Kasumi-1 (cell line): ENCODE measurements at regions not wholly inside any gene's neighbourhood (a gene's known extent, or its start where the extent isn't known, plus 50 kb on each side); places are given as distances from the start of the nearest gene placed in this dataset.

Source experiments
- DNase-seq, 2 experiments: peaks; one replicate each; lab custom pipeline; 2025; lab: John Stamatoyannopoulos, UW

DNA sequence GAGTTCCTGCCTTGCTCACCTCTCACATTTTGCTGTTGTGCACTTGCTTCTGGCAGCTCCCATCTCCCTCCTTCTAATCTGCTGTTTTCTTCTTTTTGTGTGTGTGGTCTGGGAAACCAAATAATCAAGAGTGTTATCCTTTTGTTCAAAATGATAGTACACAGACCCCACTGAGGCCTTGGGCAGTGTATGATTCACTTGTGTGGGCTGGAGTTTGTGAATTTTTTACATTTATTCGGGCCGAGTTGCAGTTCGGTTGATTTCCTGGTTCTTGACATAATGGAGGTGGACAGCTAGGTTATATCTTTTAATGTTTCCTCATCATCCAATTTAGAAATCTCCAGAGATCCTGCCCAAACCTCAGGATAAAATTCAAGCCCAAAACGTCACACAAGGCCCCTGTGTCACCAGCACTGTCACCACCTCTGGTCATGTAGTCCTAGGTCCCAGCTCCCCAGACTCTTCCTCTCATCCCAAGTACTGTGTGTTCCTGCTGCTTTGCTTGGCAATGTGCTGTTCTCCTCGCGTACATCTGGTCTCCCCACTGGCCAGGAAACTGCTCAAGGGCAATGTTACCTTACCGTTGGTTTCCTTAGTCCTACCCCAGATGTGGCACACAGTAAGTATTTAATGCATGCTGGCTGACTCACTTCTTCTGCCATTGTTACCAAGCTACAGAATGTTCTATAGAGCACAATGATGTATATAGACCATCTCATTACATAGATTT lies 55.7 kb upstream of the PHACTR2 start:
- DNase-seq: no peak

DNA sequence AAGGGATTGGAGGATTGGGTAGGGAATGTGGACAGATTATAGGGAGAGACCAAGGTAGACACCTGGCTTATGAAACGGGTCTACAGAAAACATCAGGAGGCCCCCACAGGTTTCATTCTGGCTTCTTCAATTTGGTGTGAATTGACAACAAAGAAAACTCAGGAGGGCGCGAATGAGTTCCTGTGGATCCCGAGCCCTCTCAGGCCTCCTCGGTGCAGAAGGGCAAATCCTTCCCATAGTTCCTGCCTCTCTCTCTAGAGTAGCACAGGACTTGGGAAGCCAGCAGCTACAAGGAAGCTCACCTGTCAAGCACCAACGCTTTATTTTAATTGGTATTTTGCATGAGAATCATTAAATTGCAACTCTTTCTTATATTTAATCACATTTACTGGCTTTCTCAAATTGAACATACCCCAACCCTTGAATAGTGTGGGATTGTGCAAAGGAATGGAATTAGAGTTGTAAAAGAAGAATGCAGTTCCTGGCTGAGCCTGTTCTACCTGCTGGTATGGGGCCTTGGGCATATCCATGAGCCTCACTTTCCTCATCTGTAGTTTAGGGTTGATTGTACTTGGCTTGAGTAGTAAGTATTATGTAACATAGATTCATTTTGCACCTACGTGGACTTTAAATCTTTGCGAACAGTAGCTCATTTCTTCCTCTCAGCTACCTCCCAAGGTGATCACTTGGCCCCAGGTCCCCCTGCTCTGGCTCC lies 56.4 kb upstream of the PHACTR2 start:
- DNase-seq: no peak

DNA sequence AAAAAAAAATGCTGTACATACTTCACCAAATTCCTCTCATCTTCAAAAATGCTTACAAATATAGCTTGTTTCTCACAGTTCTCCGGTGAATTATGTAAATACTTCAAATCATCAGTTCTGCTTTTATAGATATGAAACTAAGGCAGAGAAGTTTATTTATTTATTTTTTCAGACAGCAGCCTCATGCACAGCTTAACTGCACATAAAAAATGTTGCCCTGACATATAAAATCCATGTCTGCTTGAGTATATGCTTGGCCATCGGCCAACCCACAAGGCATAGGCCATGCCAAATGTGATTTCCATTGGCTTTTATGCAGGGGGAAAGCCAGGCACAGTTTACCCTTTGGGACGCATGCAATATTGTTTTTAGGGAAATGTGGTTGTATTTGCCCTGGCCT lies 57.3 kb upstream of the PHACTR2 start:
- no peak for DNase-seq

DNA sequence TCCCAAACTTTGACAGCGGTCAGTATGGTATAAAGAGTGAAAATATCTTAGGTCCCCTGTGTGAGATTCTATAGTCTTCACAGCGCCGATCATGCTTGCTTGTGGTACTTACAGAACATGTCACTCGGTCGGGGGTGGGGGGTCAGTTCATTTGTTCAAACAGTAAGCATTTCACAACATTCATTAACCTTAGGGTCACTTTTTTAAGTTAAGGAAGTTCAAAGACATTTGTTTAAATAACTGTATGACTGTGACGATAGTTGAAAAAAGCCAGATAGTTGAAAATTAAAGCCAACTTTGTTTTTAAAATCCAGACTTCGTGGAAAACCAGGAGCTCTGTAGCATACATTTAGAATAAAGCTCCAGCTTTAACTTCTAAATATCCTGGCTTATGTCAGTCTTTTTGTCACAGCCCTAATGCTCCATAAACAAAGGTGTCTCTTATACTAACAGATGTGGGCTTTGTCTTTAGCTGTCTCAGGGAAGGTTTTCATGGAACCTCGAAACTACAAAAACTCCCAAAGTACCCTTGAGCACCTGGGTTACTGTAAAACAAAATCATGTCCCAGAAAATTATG lies 57.9 kb upstream of the PHACTR2 start:
- no peak for DNase-seq

DNA sequence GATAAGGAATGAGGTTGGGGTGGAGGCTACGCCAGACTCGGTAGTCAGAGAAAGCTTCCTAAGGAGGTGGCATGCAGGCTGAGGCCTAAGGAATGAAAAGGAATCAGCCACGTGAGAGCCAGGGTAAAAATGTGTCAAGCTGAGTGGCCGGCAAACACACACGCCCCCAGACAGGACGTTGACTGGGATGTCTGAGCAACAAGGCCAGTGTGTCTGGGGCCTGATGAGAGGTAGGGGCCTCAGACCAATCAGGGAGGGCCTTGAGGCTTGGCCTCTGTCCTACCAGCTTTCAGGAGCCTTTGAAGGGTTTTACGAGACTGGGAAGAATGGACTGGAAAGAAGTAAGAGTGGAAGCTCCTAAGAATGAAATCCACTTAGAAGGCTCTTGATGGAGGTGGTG lies 61.0 kb upstream of the PHACTR2 start:
- no peak for DNase-seq

DNA sequence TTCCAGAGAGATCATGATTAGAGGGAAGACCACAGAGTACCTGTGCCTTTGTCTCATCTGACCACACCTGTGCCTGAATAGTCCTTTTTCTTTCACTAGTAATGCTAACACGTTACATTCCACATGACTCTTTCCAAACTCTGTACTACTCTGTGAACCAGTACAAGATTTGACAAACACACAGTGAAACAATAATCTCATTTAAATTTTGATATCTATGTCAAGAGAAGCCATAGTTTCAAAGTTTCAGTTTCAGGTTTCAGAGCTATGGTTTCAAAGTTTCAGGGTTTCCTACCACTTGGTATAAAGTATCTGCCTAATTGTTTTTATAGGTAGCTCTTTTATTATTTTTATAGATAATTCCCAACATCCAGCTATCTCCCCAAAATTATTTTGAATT lies 62.0 kb upstream of the PHACTR2 start:
- DNase-seq: no peak

DNA sequence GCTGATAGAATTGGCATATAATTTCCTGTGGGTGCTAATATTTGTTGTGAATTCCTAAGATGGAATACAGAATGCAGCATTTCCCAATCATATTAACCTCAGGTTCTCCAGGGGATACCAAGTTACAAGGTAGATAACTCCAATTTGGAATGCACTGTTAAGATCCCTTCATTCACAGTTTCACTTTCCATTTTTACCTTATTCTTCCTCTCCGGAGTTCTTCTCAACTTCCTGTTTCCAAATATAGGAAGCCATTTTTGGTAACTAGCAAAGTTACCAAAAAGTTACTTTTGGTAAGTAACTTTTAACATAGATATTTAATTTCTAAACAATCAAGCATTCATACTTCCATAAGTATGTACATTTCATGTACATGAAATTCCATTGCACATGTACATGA lies 63.5 kb upstream of the PHACTR2 start:
- peak; percentile 28 to 41 for DNase-seq

DNA sequence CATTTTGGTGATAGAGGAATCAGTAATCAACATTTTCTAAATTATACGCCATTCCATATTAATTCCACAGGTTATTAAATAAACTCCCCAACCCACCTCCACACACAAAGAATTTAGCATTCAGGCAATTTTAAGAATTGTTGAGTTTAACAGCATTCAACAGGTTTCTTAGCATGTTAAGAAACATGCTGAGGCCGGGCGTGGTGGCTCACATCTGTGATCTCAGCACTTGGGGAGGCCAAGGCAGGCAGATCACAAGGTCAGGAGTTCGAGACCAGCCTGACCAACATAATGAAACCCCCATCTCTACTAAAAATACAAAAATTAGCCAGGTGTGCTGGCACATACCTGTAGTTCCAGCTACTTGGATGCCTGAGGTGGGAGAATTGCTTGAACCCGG lies 64.0 kb upstream of the PHACTR2 start:
- DNase-seq: no peak

DNA sequence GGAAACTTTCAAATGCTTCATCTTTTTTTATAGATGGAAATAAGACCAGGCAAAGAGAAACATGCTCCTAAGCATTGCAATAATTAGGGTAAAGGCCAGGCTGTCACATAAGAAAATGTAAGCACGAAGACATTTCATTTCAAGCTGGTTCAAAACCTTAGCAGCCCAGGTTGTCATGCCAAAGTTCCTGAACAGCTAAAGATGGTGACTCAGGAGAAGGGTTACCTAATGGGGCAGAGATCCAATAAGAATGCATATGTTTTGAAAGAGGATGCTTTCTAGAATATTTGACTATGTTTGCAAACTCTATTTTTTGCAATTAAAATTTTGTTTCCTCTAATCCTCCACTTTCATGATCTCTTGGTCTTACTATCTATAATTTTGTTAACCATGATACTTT lies 65.6 kb upstream of the PHACTR2 start:
- no peak for DNase-seq

DNA sequence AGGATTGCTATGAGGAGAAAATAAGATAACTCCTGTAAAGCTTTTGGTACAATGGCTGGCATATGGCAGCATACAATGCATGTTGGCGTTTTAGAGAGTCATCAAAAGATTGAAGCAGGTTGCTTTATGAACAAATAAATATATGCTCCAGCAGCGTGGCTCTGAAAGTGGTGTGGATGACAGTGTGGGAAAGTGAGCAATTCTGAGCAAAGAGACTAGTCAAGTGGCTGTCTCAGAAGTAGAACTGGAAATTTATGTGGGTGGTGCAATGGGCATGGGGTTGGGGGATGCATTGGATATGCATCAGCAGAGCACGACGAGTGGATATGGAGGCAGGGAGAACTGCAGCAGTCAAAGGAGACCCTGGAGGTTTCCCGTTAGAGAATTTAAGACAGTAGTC lies 66.2 kb upstream of the PHACTR2 start:
- DNase-seq: no peak

DNA sequence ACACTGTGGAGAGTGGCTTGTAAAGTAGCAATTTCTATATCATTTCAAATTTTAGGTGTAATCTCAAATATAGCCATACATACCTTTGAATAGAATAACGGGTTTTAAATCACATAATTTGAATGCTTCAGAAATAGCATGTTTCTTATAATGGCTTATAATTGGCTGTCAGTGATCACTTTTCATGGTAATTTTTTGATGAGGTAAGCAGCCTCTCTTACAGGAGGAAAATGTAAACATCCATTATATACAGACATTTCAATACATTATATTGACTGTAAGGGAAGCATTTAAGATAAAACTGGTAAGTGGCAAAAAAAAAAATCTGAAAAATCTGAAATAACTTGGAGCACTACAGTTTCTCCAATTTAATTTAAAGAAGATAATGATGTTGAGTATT lies 67.8 kb upstream of the PHACTR2 start:
- no peak for DNase-seq

DNA sequence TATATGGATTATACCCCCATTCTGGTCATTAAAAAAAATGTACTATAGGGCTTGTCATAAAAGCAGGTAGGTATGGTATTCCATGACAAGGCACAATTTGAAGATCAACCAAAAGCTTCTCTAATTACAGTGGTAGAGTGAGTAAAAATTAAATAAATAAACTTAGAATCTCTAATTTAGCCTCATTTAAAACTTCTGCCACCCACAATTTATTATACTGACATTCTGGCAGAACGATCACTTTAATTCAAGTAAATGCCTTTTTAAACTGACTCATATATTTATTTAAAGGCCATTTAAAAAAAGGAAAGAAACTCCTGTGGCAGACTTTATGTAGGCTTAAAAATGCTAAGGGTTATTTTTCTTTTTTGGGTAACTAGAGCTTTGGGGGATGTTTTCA lies 68.3 kb upstream of the PHACTR2 start:
- DNase-seq: no peak

DNA sequence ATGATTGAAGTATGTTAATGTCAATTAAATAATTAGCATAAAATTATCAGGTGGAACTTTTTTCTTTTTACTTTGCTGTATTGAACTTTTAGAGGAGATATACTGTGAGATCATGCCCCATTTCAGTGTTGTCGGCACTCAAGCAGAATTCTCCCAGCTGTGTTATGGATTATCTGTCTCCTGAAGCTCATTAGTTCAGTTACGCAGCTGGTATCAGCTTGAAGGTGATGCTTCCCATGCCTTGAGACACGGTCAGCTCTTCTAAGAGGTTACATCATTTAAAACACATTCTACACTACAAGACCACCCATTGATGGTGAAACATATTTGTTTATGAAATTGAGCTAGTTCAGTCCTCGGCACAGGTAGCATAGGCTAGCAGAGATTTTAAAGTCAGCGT lies 68.9 kb upstream of the PHACTR2 start:
- no peak for DNase-seq

DNA sequence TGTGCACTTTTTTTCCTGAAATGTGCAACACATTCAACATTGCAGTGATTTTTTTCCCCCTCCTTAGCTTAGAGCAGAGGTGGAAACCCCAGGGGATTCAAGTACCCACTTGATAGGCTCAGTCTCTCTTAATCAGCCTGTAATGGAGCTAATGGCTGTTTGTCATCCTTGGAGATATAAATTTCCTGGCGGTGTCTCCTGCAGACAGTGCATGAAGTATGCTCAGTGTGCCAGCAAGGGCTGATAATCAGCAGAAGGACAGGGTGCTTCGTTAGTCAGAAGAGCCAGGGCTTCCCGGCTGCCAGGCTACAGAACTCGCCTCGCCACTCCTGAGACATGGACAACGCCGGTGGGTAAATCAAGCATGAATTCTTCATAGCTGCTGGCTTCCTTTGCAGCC lies 69.8 kb upstream of the PHACTR2 start:
- no peak for DNase-seq

DNA sequence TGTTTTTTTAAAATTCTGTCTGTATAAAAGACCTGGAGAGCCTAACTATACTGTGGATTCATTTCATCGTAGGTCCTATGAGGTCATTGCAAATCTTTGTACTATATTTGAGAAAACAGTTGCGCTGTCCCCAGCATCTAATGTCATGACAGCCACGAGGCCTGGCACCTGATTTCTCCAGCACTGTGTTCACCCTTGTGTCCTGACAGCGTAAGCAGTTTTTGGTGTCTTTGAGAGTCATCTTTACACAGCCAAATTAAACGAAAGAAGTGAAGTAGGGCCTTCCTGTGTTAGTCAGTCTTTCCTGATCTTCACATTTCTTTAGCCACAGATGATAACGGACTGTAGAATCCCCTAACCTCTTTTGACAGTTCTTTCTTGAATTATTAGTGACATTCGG lies 70.6 kb upstream of the PHACTR2 start:
- DNase-seq: no peak

DNA sequence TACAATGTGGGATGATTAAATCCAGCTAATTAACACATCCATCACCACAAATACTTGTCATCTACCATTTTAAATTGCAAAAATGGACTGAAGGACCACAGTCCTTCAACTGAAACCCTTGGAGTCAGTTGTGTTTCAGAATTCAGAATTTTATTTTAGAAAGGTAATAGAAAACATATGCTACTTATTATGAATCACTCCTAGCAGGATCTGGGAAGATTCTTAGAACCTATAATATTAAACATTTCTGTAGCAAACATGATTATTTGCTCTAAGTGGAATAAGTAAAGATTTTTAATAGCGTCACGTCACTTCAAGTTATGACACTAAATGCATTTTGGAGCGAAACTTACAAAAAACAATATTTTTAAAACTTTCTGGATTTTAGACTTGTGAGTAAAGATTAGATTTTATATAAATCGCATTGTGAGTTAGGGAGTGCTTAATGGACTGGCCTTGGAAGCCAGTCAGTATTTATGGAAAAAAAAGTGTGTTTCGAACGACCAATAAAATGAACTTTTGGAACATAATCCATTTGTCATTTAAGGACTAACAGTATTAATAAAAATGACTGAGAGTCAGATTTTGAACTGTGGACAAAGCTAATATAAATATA lies 71.8 kb upstream of the PHACTR2 start:
- no peak for DNase-seq

DNA sequence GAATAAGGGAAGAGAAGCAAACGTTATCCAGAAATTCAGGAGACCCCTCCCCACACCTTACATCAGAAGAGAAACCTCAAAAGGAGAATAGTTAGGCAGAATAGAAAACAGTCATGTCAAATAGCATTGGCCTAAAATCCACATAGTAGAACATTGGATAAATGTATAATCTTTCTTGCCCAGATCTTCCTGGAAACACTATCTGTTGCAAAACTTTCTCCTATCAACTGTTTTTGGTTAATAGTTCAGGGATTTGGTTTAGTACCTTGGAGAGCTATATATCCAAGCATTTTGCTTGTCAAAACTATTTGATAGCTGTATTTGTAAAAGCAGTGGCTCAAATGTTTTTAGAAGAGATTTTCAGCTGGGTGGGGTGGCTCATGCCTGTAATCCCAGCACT lies 74.3 kb upstream of the PHACTR2 start:
- DNase-seq: no peak

DNA sequence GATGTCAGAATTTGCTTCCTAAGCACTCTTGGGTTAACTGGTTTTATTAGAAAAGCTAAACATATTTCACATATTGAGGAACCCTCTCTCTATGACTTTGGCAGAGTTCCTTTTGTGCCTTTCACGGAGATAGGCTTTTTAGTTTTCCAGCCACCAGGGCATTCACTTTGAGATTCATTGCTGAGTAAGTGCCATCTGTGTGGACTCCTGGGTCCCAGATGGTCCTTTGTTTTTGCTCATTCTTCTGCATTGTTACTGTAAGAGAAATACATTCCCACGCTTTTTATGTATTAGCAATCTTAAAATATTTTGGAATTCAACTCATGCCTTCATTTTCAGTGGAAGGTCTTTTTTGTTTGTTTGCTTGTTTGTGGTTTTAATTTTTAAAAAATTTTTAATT lies 76.3 kb upstream of the PHACTR2 start:
- no peak for DNase-seq

DNA sequence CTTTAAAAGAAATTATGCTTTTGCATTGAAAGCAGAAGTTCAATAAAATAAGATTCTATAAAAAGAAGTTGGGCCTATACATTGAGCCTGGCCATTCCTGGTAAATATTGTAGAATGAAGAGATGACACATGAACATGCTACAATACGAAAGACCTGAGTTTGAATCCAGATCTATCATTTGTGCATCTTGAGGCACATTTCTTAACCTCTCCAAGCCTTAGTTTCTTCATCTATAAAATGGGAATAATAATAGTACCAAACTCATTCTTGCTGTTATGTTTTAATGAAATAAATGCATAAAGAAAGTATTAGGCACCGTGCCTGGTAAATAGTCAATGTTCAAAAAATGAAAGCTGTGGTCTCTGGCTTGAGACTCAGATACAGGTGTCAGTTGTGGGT lies 76.9 kb upstream of the PHACTR2 start:
- DNase-seq: no peak

DNA sequence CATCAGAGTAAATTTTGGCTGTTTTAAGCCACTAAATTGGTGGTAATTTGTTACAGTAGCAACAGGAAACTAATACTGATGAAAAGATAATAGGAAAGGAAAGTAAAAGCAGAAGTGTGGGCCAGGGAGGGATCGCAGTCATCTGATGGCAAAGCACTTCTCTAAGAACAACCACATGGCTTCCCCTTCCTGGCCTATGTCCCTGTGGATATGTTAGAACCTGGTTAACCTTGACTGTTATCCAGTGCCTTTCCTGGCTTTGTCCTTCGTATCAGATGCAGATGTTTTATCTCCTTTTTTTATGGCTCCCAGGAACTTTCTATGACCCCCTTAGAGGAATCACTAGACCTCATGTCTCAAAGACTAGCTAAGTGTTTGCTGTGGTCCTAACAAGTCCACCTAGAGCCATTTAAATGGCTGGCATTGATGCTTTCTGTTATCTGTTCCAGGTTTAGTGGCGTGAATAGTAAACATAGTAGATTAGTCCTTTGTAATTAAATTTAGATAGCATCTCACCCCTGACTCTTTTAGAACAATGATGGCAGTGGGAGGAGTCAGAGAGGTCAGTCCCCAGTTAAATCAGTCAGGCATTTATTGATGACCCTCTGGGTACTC lies 79.2 kb upstream of the PHACTR2 start:
- peak; percentile 93 to 94 for DNase-seq

DNA sequence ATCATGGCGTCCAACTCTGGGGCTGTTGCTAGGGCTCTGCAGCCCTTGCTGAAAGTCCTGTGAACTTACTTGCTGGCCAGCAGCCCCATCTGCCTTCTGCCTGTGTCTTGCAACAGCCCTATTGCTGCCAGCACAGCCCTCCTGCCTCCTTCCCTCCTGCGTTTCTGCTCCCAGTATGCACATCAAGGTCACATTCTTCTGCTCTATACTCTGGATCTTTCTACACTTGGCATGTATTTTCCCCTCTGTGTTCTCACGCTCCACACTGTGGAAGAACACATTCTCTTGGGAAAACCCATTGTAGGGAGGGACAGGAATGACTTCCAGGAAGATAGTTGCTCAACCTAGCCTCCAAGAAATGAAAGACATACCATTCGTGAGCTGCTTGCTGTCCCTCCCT lies 80.9 kb upstream of the PHACTR2 start:
- DNase-seq: no peak

DNA sequence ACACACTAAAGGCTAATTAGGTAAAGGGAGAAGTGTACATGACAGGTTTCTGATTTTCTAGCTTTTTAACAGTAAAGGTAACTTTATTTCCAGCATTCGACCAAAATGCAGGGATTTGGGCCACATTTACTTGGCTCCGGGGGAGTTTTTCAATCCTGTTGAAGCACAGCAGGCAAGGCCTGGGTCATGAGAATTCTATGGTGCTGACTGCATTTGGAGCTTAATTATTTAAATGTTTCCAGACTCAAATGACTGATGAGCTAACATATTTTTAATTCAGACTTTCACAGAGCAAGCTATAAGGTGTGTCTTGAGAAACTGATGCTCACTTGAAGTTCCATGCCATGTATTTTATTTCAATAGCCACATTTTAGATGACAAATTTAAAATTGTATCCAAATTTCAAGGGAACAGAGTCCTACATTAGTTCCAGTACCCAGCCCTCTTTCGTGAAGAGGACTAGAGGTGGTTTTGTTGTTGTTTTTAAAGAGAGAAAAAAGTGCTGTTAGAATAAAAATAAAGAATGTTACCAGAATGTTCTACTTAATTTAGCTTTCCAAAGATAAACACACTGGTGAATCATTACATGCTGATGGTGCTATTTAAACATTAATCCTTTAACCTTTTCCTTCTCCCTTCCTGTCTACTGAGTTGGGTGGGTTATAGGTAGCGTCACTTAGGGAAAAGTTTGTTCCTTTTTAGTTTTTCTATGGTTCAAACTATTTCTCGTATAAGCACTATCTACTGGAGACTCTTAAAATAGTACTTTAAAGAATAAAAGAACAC lies 82.3 kb upstream of the PHACTR2 start:
- no peak for DNase-seq
